NT2/D1 (cell line): ENCODE measurements at regions not wholly inside any gene's neighbourhood (a gene's known extent, or its start where the extent isn't known, plus 50 kb on each side); places are given as distances from the start of the nearest gene placed in this dataset.

Source experiments
- YY1 ChIP-seq: IDR thresholded peaks from 2 replicates; pipeline ENCODE4 v1.6.1; 2011; ENCODE audit not compliant: insufficient read length, insufficient read depth
- ZNF274 ChIP-seq: IDR thresholded peaks from 2 replicates; pipeline ENCODE4 v1.6.1; 2011; ENCODE audit warnings: mild to moderate bottlenecking, low read depth, low read length

DNA sequence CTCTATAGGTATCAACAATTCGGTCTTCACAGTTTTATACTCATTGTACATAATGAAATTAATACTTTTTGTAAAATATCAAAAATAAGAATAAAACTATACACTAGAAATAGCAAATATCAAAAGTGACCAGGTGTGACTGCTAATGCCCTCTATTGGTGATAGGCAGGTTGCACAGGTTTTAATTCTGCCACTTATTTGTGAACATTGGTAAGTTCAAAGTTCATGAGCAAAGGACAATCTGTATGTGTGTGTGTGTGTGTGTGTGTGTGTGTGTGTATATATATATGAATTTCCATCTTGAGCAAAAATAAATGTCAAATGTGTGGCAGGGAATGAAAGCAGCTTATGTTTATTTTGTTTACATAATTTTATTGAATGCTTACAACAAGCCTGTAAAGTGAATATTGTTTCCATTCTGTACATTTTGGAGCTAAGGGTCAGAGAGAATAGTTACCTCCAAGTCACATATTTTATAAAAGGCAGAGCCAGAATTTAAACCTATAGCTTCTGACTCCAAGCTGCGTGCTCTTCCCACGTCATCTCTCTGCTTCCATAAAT is 537.4 kb downstream of the CPS1 start:
- TF ChIP-seq ZNF274 (no peak), YY1 (no peak)
